Lung (tissue), 11 donors: ENCODE measurements at regions not wholly inside any gene's neighbourhood (a gene's known extent, or its start where the extent isn't known, plus 50 kb on each side); places are given as distances from the start of the nearest gene placed in this dataset.

Experiments used
- ATAC-seq: fragments of 200-7000 bp; cut with Tn5 transposase; one replicate; pipeline ENCODE4 v1.9.1; 2020; ENCODE audit warnings: moderate number of reproducible peaks; ENCODE audit not compliant: insufficient read depth, low FRiP score
- DNase-seq, 3 donors: peaks; one replicate each; pipeline ENCODE4 v3.0.0-alpha.2; 2013 to 2017
- H3K27ac ChIP-seq, 2 donors: one replicate each; pipeline ENCODE4 v1.5.1; 2013; ENCODE audit warnings: mild to moderate bottlenecking in 2 of 2, moderate library complexity in 2 of 2, control low read depth in 1 of 2, inconsistent platforms in 1 of 2, low read depth in 1 of 2, low read length in 1 of 2
- H3K27me3 ChIP-seq, 3 donors: one replicate each; pipeline ENCODE4 v1.5.1; 2013; ENCODE audit warnings: low read length in 2 of 3; ENCODE audit not compliant: control insufficient read depth in 3 of 3, insufficient read depth in 3 of 3
- H3K36me3 ChIP-seq, 4 donors: one replicate each; pipeline ENCODE4 v1.5.1; 2013; ENCODE audit warnings: low read length in 4 of 4, mild to moderate bottlenecking in 1 of 4, moderate library complexity in 1 of 4; ENCODE audit not compliant: control insufficient read depth in 4 of 4, insufficient read depth in 4 of 4
- H3K4me1 ChIP-seq, 5 donors: one replicate each; pipeline ENCODE4 v1.5.1; 2013; ENCODE audit warnings: low read length in 5 of 5, mild to moderate bottlenecking in 2 of 5, moderate library complexity in 1 of 5; ENCODE audit not compliant: control insufficient read depth in 5 of 5, insufficient read depth in 5 of 5
- H3K4me3 ChIP-seq: one replicate; pipeline ENCODE4 v1.5.1; 2013; ENCODE audit warnings: mild to moderate bottlenecking, control low read depth, moderate library complexity
- H3K9ac ChIP-seq, 2 donors: one replicate each; pipeline ENCODE4 v1.5.1; 2013; ENCODE audit warnings: low read length in 2 of 2, control low read depth in 1 of 2; ENCODE audit not compliant: insufficient read depth in 1 of 2
- H3K9me3 ChIP-seq, 4 donors: one replicate each; pipeline ENCODE4 v1.5.1; 2013; ENCODE audit warnings: low read length in 3 of 4, mild to moderate bottlenecking in 1 of 4, moderate library complexity in 1 of 4; ENCODE audit not compliant: control insufficient read depth in 4 of 4, insufficient read depth in 3 of 4
- WGBS, 2 donors: extraction: QIAGEN DNeasy Blood & Tissue Kit; methylation state at CpG; one replicate each; pipeline ENCODE4 v1.1.7; 2013; 5-methylcytosine and 5-hydroxymethylcytosine counted together
- TF ChIP-seq, protein P1 (sequence below): IDR thresholded peaks from 2 replicates; pipeline ENCODE4 v1.5.1; 2012; ENCODE audit warnings: mild to moderate bottlenecking; ENCODE audit errors: control extremely low read depth, extremely low read depth
- donor health status: control.
- donor health status: control.
- donor health status: Bipolar disorder and iron deficiency.
- donor health status: healthy.
- donor health status: DM: yes; HTN: yes; CAD: no.

DNA sequence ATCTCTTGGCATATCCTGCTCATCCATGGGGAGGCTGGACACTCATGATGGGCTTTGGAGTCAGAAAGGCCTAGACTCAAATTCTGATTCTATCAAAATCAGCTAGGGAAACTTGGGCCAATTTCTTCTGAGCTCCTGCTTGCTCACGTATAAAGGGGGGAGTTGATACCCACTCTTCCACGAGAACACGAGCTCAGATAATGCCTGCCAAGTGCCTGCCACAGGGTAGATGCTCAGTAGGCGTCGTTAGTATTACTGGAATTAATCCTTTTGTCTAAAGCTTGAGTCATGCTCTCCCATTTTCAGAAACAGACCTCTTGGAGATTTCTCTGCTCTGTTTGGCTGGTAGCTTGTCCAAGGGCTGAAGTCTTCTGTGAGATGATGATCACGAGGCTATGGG lies 238.3 kb upstream of the MVB12B start:
- Histone ChIP-seq H3K36me3 (no peaks in the 10 kb centered on the region), H3K9ac (no peak overlapping the region), H3K4me1 (no peaks in the 10 kb centered on the region), H3K27me3 (no peaks in the 10 kb centered on the region), H3K9me3 (peaks cover 0 to 4% (median 0%) of the 10 kb centered on the region in 4 donors), H3K4me3 (no peak overlapping the region), H3K27ac (no peak overlapping the region)
- WGBS, 2 donors = 78 to 85% methylated on average over 6 of the region's 6 CpGs
- ATAC-seq = no peak
- DNase-seq = no peak
- TF ChIP-seq, protein P1, sequence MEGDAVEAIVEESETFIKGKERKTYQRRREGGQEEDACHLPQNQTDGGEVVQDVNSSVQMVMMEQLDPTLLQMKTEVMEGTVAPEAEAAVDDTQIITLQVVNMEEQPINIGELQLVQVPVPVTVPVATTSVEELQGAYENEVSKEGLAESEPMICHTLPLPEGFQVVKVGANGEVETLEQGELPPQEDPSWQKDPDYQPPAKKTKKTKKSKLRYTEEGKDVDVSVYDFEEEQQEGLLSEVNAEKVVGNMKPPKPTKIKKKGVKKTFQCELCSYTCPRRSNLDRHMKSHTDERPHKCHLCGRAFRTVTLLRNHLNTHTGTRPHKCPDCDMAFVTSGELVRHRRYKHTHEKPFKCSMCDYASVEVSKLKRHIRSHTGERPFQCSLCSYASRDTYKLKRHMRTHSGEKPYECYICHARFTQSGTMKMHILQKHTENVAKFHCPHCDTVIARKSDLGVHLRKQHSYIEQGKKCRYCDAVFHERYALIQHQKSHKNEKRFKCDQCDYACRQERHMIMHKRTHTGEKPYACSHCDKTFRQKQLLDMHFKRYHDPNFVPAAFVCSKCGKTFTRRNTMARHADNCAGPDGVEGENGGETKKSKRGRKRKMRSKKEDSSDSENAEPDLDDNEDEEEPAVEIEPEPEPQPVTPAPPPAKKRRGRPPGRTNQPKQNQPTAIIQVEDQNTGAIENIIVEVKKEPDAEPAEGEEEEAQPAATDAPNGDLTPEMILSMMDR = no peak

DNA sequence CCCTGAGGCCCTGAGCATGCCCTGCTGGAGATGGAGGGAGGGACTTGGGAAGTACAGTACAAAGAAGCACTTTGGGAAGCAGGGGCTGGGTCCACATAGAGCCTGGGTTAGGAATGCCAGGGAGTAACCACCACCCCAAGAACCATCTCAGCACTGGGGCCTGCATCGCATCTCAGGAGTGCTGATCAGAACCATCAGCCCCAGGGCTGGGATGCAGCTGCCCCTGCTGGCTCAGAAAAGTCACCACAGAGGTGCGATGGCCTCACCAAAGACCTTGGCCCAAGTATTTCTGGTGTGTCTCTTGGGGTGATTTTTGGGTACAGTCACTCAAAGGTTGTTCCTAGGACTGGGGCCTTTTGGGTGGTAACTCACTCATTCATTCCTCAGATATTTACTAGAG lies 236.8 kb upstream of the MVB12B start:
- no peak for DNase-seq
- no peaks in the 10 kb centered on the region for H3K9me3 ChIP-seq
- WGBS, 2 donors = 85 to 89% methylated on average over 2 of the region's 2 CpGs
- H3K27me3 ChIP-seq = no peaks in the 10 kb centered on the region
- H3K4me1 ChIP-seq = no peaks in the 10 kb centered on the region
- H3K4me3 ChIP-seq = no peak overlapping the region
- no peaks in the 10 kb centered on the region for H3K36me3 ChIP-seq
- no peak overlapping the region for H3K9ac ChIP-seq
- TF ChIP-seq, protein P1 = no peak
- no peak overlapping the region for H3K27ac ChIP-seq
- ATAC-seq = no peak

DNA sequence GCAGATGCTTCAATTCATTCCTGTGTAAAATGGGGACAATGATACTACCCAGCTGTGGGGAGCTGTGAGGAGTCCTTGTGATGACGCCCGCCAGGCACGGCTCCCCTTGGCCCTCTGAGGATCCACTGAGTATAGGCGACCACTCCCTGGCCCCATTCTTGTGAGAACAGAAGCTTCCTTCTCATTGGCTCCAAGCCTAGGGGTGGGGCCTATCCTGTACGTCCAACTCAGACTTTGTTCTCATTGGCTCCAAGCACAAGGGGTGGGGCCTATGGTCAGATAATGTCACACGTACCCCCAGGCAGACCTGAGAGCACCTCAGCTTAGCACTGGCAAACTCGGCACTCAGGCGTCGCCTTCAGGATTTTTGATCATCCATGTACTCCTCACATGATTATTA lies 232.9 kb upstream of the MVB12B start:
- TF ChIP-seq, protein P1 = no peak
- DNase-seq = no peak

DNA sequence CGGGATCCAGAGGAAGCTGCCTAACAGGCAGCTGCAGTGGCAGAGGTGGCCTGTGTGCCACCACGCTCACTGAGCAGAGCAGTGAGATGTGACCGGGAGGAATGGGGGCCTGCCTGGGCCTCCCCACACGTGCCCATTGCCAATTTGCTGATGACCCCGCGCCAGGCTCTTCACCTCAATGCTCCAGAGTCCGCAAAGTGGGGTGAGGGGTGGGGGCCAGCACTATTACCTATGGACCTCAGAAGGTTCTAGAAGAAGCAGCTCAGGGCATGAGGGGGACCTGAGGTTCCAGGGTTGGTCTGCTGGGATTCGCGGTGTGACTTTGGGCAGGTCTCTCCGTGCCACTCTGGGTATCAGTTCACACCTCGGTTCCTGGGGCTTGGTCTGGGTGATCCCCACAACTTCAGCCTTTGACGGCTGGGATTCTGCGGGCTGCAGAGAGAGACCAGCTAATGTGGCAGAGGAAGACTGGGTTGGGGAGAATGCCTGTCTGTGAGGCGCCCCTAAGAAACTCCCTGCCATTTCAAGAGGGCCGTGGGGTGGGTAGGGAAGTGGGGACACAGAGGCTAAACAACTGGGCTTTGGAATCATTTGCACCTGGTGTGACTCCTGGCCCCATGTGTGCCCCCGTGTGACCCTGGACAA lies 231.0 kb upstream of the MVB12B start:
- no peaks in the 10 kb centered on the region for H3K27me3 ChIP-seq
- H3K4me3 ChIP-seq = no peak overlapping the region
- H3K36me3 ChIP-seq = no peaks in the 10 kb centered on the region
- DNase-seq (no peak), ATAC-seq (no peak)
- TF ChIP-seq, protein P1 = no peak
- WGBS, 2 donors = 83 to 88% methylated on average over 16 of the region's 16 CpGs
- H3K9me3 ChIP-seq = peaks cover 0 to 10% (median 1%) of the 10 kb centered on the region in 4 donors
- no peak overlapping the region for H3K27ac ChIP-seq
- no peaks in the 10 kb centered on the region for H3K4me1 ChIP-seq
- H3K9ac ChIP-seq = no peak overlapping the region

More for the DNA sequence above, 232.9 kb upstream of the MVB12B start:
- H3K9ac ChIP-seq = no peak overlapping the region
- H3K27me3 ChIP-seq = no peaks in the 10 kb centered on the region
- WGBS, 2 donors = 72 to 81% methylated on average over 9 of the region's 9 CpGs
- no peaks in the 10 kb centered on the region for H3K36me3 ChIP-seq
- ATAC-seq = no peak
- H3K9me3 ChIP-seq = peaks cover 0 to 6% (median 0%) of the 10 kb centered on the region in 4 donors
- no peaks in the 10 kb centered on the region for H3K4me1 ChIP-seq
- no peak overlapping the region for H3K27ac ChIP-seq
- H3K4me3 ChIP-seq = no peak overlapping the region
